Inflammatory macrophage (primary cell): ENCODE measurements at regions not wholly inside any gene's neighbourhood (a gene's known extent, or its start where the extent isn't known, plus 50 kb on each side); places are given as distances from the start of the nearest gene placed in this dataset.

ENCODE experiments used
- DNase-seq, 2 donors: peaks; one replicate each; pipeline ENCODE4 v3.0.0-alpha.2; 2020 to 2022

DNA sequence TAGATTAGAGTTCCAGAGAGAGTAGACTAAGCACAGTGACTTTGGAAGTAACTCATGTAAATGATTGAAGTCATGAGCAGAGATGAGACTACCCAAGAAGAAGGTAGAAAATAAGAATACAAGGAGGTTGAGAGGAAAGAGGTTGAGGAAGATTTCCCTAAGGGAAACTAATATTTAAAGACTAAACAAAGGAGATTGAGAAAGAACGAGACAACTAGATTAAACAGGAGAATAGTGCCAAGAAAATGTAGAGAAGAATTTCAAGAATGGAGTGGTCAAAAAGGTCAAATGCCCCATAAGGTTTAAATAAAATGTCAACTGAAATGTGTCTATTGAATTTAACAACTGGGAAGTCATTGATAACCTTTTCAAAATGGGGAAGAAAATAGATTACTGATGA, 59.0 kb downstream of the RPS29 start:
- DNase-seq, result no peak

- no peak for DNase-seq
Measured at GRCh38 chr14:49526101-49526500, 60.1 kb downstream of the RPS29 start.

DNA sequence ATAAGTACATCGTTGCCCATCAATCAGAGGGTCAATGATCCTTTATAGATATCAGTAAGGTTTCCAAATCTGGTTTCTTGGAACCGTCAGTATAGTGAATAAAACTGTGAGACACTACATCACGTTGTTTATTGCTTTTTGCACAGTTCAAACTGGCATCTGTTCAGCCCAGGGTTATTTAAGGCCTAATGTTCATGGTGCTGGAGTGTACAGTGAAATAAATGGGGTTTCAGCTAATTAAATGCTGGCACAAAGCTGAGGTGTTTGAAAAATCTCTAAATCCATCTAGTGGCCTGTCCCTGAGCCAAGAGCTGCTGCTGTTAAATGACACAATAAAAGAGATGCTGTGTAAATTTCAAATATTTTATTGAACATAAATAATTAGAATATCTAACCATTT, 69.9 kb downstream of the RPS29 start:
- DNase-seq, result no peak

DNA sequence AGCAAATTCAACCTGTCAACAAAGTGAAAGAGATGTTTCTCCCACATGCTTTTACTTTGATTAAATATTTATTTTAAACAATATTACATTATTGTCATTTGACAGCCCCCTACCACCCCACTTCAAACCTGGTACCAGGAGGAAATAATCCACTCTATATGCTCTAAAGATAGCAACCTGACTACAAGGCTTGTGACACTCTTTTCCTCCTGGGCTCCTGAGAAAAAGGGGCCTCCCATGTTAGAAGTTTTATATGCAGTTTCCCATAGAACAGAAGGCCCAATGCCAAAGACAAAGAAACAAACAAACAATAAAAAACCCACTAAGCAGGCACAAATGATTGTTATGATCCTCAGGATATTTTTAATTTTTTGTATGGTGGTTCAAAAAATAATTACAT, 73.6 kb downstream of the RPS29 start:
- no peak for DNase-seq

DNA sequence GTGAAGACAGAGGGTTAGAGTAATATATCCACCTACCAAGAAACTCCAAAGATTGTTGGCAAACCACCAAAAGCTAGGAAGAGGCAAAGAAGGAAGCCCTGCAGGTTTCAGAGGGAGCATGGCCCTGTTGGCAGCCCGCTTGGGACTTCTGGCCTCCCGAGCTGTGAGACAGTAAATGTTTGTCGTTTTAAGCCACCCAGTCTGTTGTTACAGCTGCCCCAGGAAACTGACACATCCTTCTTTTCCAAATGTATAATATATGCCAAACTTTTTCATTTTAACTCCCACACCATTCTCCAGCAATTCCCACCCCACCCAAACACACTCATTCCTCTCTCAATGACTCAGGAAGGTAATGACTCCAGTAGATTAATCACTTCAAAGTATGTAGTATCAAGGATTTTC, 74.0 kb downstream of the RPS29 start:
- DNase-seq, result no peak

DNA sequence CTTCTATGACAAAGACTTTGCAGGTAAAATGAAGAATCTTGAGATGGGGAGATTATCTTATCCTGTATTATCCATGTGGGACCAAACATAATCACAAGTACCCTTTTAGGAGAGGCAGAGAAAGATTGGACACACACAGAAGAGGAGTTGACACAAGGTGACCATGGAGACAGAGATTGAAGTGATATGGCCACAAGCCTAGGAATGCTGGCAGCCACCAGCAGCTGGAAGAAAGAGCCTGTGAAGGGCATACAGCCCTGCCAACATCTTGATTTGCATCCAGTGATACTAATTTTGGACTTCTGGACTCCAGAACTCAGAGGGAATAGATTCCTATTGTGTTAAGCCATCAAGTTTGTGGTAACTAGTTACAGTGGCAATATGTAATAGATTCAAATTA, 78.1 kb downstream of the RPS29 start:
- no peak for DNase-seq

DNA sequence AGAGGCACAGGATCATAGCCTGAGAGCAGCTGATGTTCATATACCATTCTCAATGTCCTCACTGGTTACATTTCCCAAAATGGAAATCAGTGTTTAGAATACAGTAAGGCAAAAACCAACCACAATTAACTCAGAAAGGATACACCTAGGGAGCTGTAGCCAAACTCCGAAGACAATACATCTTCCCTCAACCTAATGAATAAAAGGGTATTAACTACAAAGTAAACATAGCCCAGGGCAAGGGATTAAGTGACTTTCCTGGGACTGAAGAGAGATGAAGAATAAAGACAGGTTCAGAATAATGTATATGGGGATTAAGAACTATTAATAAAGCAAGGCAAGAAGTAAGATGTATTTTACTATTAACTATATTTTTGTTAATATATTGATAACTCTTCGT, 79.5 kb downstream of the RPS29 start:
- DNase-seq, result no peak

DNA sequence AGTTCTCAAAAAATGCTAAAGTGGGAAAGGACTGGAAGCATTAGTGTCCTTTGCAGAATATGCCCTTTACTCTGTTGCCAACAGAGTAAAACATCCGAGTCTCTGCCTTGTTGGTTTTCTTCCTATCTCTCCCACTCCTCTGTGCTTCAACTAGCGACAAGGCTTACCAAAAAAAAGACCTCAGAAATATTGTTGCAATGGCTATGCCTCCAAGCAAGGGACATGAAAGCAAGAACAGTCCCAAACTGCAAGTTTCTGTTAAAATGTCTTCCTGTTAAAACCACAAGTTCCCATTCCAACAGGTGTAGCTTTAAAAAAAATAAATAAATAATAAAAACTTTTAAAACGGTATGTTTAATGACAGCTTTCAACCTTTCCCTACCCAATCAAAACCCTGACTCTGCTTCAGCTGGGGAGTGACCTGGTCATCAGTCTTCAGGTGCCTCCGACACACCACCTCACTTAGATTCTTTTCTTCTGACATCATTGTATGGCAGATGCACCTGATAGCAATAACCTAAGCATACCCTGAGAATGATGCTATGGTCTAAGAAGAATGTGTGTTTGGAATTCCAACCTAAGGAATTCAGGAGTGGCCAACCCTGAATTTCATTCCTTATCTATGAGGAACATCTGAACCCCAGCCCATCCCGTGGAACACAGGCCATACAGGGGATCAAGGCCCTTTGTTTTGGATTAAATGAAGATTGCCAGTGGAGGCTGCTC, 81.0 kb downstream of the RPS29 start:
- no peak for DNase-seq

DNA sequence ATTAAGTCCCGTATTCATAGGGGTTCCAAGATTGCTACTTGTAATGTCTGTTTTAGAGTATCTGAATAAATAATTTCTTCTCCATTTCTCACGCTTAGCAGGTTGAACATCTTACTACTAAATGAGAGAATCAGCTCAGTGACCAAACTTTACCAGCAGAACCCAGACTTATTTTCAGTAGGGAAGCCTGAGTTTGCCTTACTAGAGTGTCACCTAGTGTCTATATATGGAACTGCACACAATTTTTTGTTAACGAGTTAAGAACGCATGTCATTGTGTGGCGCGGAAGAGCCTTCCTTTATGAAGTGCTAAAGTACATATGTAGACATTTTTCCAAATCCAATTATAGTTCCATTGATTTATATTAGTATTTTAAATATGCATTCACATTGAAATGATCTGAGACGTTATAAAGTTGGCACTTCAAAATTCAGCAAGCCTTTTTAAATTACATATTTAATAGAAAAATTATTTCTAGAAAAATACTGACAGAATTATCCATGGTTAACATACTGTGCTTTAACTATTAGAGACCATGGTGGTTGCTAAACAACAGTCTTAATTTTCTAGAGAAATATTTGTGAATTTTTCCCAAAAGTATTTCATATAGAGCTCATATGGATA, 88.3 kb downstream of the RPS29 start:
- DNase-seq, result peak; percentile 53 to 73

DNA sequence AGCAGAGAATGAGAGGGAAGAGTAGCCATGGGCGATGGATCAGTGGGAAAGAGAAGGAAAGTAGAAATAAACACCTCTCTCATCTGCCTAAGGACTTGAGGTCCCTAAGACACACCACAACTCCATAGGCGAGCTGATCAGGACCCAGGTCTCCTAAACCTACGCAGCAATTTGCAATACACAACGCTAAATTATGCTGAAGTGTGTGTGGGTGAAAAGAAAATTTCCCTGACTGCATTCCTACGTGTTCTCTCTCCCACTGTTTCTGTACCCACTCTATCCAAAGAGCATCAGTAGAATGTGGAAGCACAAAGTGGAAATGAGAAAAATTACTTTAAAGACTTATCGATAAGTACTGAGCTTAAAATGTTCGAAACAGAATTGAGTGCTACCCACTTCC, 88.9 kb downstream of the RPS29 start:
- no peak for DNase-seq

- DNase-seq, result no peak
Measured at GRCh38 chr14:49494836-49495235, 91.3 kb downstream of the RPS29 start.

DNA sequence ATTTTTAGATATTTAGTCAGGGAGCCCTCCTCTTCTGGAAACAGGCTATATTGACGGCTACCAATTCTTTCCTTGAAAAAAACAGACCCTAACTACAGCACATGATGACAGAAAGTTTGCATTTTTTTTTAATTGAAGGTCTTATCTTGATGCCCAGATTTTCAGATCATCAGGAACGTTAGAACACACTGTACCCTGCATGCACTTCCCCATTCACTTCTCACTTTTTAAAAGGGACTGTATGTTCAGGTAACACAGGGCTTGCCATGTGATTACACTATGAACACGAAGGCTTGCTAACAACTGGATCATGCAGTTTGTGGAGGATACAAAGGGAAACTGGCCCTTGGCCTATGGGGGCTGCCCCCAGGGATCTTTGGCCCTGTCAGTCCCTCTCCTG, 92.6 kb downstream of the RPS29 start:
- no peak for DNase-seq

- no peak for DNase-seq
Measured at GRCh38 chr14:49492151-49492550, 94.0 kb downstream of the RPS29 start.

- no peak for DNase-seq
Measured at GRCh38 chr14:49489341-49489740, 96.8 kb downstream of the RPS29 start.

DNA sequence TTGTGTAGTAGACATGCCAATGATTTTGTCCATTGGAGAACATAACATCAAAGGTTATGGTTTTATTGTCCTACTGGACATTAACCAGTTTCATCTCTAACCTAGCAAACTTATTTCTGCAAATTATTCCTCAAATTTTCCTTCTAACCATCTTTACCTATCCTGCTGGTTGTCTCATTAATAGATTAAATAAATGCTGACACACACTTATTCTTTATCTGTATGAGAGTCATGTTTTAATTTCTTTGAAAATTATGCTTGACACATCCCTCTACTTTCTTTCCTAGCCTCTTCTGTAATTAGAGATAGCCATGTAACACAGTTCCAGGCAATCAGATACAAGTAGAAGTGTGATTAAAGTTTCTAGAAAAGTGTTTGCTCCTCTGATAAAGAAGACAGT, 98.9 kb downstream of the RPS29 start:
- no peak for DNase-seq

- DNase-seq, result no peak
Measured at GRCh38 chr14:49485290-49485689, 100.9 kb downstream of the RPS29 start.

- DNase-seq, result no peak
Measured at GRCh38 chr14:49484180-49484579, 102.0 kb downstream of the RPS29 start.

DNA sequence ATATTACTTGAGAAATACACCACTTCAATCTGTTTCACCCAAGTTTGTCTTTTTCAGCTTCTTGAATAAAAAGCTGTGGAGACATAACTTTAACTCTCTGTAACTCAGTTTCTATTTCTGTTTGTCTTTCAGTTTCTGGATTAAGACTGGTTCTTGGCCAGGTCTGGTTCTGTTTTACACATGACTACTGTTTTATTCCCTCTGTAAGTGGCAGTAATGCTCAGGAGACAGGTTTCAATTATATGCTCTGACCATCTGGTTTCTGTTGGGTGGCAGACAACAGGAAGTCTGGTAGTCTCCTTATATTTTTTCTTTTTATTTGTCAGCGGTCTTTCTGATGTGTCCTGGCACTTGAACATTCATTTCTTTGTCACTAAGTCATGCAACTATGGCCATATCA, 102.9 kb downstream of the RPS29 start:
- no peak for DNase-seq

DNA sequence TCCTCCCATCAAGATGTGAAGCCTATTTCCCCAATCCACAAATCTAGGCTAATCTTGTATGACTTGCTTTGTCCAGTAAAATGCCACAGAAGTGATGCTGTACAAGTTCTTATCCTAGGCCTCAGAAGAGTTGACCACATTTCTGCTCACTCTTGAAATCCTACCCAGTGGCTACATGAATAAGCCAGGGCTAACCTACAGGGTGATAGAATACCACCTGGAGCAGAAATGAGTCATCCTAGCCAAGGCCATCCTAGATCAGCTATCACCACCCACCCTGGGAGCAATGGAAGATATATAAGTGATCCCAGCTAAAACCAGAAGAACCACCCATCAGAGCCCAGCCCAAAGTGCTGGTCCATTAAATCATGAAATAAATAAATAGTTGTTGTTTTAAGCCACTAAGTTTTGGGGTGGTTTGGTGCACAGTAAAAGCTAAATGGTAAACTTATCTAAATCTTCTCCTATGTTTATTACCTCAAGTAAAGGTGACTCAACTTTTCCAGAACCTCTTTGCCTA, 105.1 kb downstream of the RPS29 start:
- no peak for DNase-seq

GRCh38 chr14:49480053-49480760, 106.0 kb downstream of the RPS29 start:
- DNase-seq, result no peak

DNA sequence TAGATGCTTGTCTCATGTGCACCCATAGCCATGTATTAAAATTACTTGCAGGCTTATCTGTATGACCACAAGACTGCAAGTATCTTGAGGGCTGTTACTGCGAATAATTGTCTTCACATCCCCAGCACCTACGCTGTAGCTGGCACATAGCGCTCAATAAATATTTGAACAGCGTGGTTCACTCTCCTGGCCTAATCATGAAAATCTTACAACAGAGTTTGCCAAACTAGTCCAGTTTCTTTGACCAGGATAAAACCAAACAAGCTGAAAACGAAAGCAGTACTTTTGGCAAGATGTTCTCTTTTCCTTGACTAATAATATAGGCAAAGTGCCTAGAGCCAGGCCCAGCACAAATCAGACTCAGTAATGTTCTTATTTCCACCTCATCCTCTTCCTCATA, 106.7 kb downstream of the RPS29 start:
- DNase-seq, result no peak

- DNase-seq, result no peak
Measured at GRCh38 chr14:49478784-49479183, 107.4 kb downstream of the RPS29 start.

DNA sequence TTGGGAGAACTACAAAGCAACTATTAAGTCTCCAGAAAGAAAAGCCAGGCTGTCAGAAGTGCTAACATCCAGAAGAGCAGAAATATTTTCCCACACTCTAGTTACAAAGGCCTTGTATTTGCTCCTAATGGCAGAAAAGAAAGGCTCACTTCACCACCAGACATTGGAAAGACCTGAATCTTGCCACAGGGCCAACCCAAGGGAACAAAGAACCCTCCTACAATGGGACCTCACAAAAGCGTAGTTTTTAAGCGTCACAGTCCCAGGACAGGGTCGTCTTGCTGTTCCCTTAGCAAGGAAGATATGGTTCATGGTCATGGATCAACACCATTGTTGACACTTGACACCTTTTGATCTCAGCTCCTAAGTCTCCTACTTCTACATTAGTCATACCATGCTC, 119.1 kb downstream of the RPS29 start:
- no peak for DNase-seq

- DNase-seq, result no peak
Measured at GRCh38 chr14:49464885-49465284, 121.3 kb downstream of the RPS29 start.
